ENCODE measurements at regions not wholly inside any gene's neighbourhood (a gene's known extent, or its start where the extent isn't known, plus 50 kb on each side); places are given as distances from the start of the nearest gene placed in this dataset.

- TF ChIP-seq ATF3 (IDR thresholded peaks at IDR 0.05) (no peak), SIN3A (IDR thresholded peaks at IDR 0.05; ENCODE audit: low read depth) (no peak), ELF1 (IDR thresholded peaks at IDR 0.05; ENCODE audit: borderline replicate concordance, low read depth) (no peak)
These were observed 288.2 kb upstream of the CTSO start (continued) for GRCh38 chr4:156241896-156242295.

GRCh38 chr4:156238171-156238570 is 284.5 kb upstream of the CTSO start:
- no peaks in the 10 kb centered on the region for H3K4me1 ChIP-seq (ENCODE audit: control insufficient read depth in 1 of 2, insufficient read depth in 2 of 2, low read length in 2 of 2)
- intact Hi-C loops (cut with micrococcal nuclease): no loop called here
- no peaks in the 10 kb centered on the region for H4K20me1 ChIP-seq (ENCODE audit: insufficient read depth)
- H3K36me3 ChIP-seq (ENCODE audit: control insufficient read depth in 1 of 2, insufficient read depth in 2 of 2, low read length in 2 of 2): no peaks in the 10 kb centered on the region
- CTCF ChIA-PET: no interaction called here
- 0 out of 2 replicates have a peak, but pooled peaks cover 3% of the 10 kb centered on the region for H3K9me2 ChIP-seq (ENCODE audit: insufficient read depth)
- no peaks in the 10 kb centered on the region for H3K79me2 ChIP-seq (ENCODE audit: insufficient read depth, low read length)
- no peak overlapping the region for H3K4me3 ChIP-seq (replicated peaks in 1 of 2; ENCODE audit: low read depth in 1 of 2, low read length in 2 of 2)
- no peaks in the 10 kb centered on the region for H3K27me3 ChIP-seq (ENCODE audit: insufficient read depth, low read length)
- no peak for DNase-seq (ENCODE audit: low read depth, low spot score)
- TF ChIP-seq ZNF274 (IDR thresholded peaks at IDR 0.05; ENCODE audit: low read depth, low read length) (no peak), ATF3 (IDR thresholded peaks at IDR 0.05) (no peak), YY1 (IDR thresholded peaks at IDR 0.05; ENCODE audit: extremely low read depth, insufficient replicate concordance, low read depth, low read length) (no peak), MAX (IDR thresholded peaks at IDR 0.05) (no peak), JUND (IDR thresholded peaks at IDR 0.05) (no peak), CEBPB (IDR thresholded peaks at IDR 0.05; ENCODE audit: low read depth) (no peak), CTCF (IDR thresholded peaks at IDR 0.05 in 2 of 3, conservative IDR thresholded peaks at IDR 0.05 in 1 of 3; ENCODE audit: borderline replicate concordance in 1 of 3, insufficient read depth in 1 of 3, low read depth in 2 of 3, low read length in 2 of 3) (no peak), EZH2phosphoT487 (IDR thresholded peaks at IDR 0.05; ENCODE audit: borderline replicate concordance) (no peak), SP1 (IDR thresholded peaks at IDR 0.05; ENCODE audit: low read depth) (no peak), ELF1 (IDR thresholded peaks at IDR 0.05; ENCODE audit: borderline replicate concordance, low read depth) (no peak), ZFX (IDR thresholded peaks at IDR 0.05) (no peak), POLR2A (IDR thresholded peaks at IDR 0.05; ENCODE audit: borderline replicate concordance, extremely low read depth, insufficient read depth, insufficient read length) (no peak), EZH2 (IDR thresholded peaks at IDR 0.05) (no peak)
- BruUV-seq (replicated peaks): no TSS peak
- no peak for ATAC-seq
- no peak overlapping the region for H3K9ac ChIP-seq (ENCODE audit: low read length)
- no peaks in the 10 kb centered on the region for H3K9me3 ChIP-seq (ENCODE audit: control insufficient read depth in 1 of 2, insufficient read depth in 1 of 2, low read depth in 1 of 2, low read length in 2 of 2)
- POLR2A ChIA-PET: no interaction called here
- no peak overlapping the region for H2AFZ ChIP-seq (ENCODE audit: low read depth, low read length, poor library complexity, severe bottlenecking)
- no peak overlapping the region for H3K27ac ChIP-seq (ENCODE audit: low read depth, low read length)
- RAD21 ChIA-PET (ENCODE audit: low non-redundant PET in 1 of 2, low total read pairs in 2 of 2, uncharacterized antibody in 2 of 2, unreplicated experiment in 2 of 2): no interaction called here
- no peak overlapping the region for H3K4me2 ChIP-seq (ENCODE audit: low read length)

Data from HCT116 (cell line).